LNCAP (cell line): ENCODE measurements at regions not wholly inside any gene's neighbourhood (a gene's known extent, or its start where the extent isn't known, plus 50 kb on each side); places are given as distances from the start of the nearest gene placed in this dataset.

ENCODE experiments used
- CTCF ChIP-seq: fragments of 450-650 bp; IDR thresholded peaks from 2 replicates; pipeline ENCODE4 v1.5.1; 2017; ENCODE audit warnings: mild to moderate bottlenecking

DNA sequence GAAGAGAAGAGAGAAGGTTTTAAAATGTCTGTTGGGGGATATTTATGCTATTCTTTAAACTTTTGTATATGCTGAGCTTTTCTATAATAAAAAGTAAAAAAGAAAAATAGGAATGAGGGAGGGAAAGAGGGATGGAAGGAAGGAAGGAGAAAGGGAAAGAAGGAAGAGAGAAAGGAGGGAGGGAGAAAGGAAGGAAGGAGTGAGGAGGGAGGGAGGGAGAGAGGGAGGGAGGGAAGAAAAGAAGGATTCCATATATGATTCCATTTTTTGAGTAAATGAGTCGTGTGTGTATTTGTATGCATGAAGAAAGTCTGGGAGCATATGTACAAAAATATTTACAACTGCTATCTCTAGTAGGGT is 120.9 kb upstream of the ZBTB40 start:
- no peak for TF ChIP-seq CTCF

- no peak for TF ChIP-seq CTCF
These were observed 119.8 kb upstream of the ZBTB40 start for GRCh38 chr1:22331618-22332423.

DNA sequence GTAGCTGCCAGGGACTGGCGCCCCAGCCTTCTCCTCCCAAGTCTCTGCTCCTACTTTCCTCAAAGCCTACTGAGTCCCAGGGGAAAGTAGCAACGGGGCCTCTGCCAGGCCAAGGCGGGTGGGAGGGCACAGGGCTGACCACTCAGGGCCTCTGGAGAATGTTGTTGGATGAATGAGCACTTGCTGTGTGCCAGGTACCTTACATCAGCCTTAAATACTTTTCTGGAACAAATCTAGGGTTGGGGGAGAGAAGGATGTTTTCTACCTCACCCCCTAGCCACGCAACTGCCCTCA is 119.3 kb upstream of the ZBTB40 start:
- TF ChIP-seq CTCF: no peak

- TF ChIP-seq CTCF: no peak
These were observed 118.7 kb upstream of the ZBTB40 start for GRCh38 chr1:22332795-22333499.

- TF ChIP-seq CTCF: no peak
These were observed 118.0 kb upstream of the ZBTB40 start for GRCh38 chr1:22333516-22334121.

GRCh38 chr1:22334860-22335550 is 116.6 kb upstream of the ZBTB40 start:
- TF ChIP-seq CTCF: no peak

GRCh38 chr1:22338071-22338765 is 113.4 kb upstream of the ZBTB40 start:
- no peak for TF ChIP-seq CTCF
